ENCODE measurements at regions not wholly inside any gene's neighbourhood (a gene's known extent, or its start where the extent isn't known, plus 50 kb on each side); places are given as distances from the start of the nearest gene placed in this dataset.
A peak's percentile ranks its signal among the peaks of the same experiment; 100 is the strongest.

GRCh38 chr15:59838900-59839299 is 149.8 kb upstream of the BNIP2 start:
- Mint-ChIP-seq H3K9me3 (ENCODE audit: low read depth) (peaks cover 4% of the 10 kb centered on the region), H3K36me3 (no peaks in the 10 kb centered on the region), H3K4me1 (peaks cover 44% of the 10 kb centered on the region), H3K4me3 (no peak overlapping the region), H3K27me3 (peaks cover 14% of the 10 kb centered on the region), H3K27ac (peak overlapping the region; percentile 73)
- peak; percentile 12 for ATAC-seq
- CTCF ChIA-PET, result no interaction called here
- no peak for DNase-seq

- H3K27me3 Mint-ChIP-seq, result peaks cover 4% of the 10 kb centered on the region
- no peaks in the 10 kb centered on the region for H3K36me3 Mint-ChIP-seq
- H3K4me3 Mint-ChIP-seq, result no peak overlapping the region
- no peak overlapping the region for H3K27ac Mint-ChIP-seq
- no peaks in the 10 kb centered on the region for H3K9me3 Mint-ChIP-seq (ENCODE audit: low read depth)
- H3K4me1 Mint-ChIP-seq, result peaks cover 47% of the 10 kb centered on the region
- DNase-seq, result no peak
- CTCF ChIA-PET, result interaction anchor here (1.3 kb wide), 1 partner anchor 14 kb away, joined by 3 read pairs; no protein-coding TSS in a partner anchor
- no peak for ATAC-seq
Measured at GRCh38 chr15:59835776-59836175, 146.7 kb upstream of the BNIP2 start.

GRCh38 chr15:59834528-59834927 is 145.4 kb upstream of the BNIP2 start:
- H3K4me1 Mint-ChIP-seq, result peaks cover 45% of the 10 kb centered on the region
- ATAC-seq, result no peak
- DNase-seq, result no peak
- H3K9me3 Mint-ChIP-seq (ENCODE audit: low read depth), result no peaks in the 10 kb centered on the region
- no peak overlapping the region for H3K27ac Mint-ChIP-seq
- peaks cover 4% of the 10 kb centered on the region for H3K27me3 Mint-ChIP-seq
- no peak overlapping the region for H3K4me3 Mint-ChIP-seq
- CTCF ChIA-PET, result interaction anchor here (1.0 to 1.3 kb wide), 3 partner anchors 13 to 170 kb away, joined by 3 read pairs; no protein-coding TSS in a partner anchor
- H3K36me3 Mint-ChIP-seq, result no peaks in the 10 kb centered on the region

GRCh38 chr15:59833366-59833765 is 144.2 kb upstream of the BNIP2 start:
- peaks cover 36% of the 10 kb centered on the region for H3K4me1 Mint-ChIP-seq
- H3K9me3 Mint-ChIP-seq (ENCODE audit: low read depth), result no peaks in the 10 kb centered on the region
- no peak overlapping the region for H3K27ac Mint-ChIP-seq
- CTCF ChIA-PET, result interaction anchor here (1.2 kb wide), 1 partner anchor 30 kb away, joined by 3 read pairs; no protein-coding TSS in a partner anchor
- no peak overlapping the region for H3K4me3 Mint-ChIP-seq
- DNase-seq (no peak), ATAC-seq (no peak)
- H3K36me3 Mint-ChIP-seq, result no peaks in the 10 kb centered on the region
- peaks cover 6% of the 10 kb centered on the region for H3K27me3 Mint-ChIP-seq

- CTCF ChIA-PET, result interaction anchor here (0.7 kb wide), 2 partner anchors 15 to 344 kb away, joined by 3 to 4 read pairs; no protein-coding TSS in a partner anchor
- DNase-seq (no peak), ATAC-seq (no peak)
- Mint-ChIP-seq H3K27me3 (peaks cover 2% of the 10 kb centered on the region), H3K4me3 (no peak overlapping the region), H3K4me1 (peaks cover 20% of the 10 kb centered on the region), H3K9me3 (ENCODE audit: low read depth) (no peaks in the 10 kb centered on the region), H3K27ac (no peak overlapping the region), H3K36me3 (no peaks in the 10 kb centered on the region)
Measured at GRCh38 chr15:59830873-59831272, 141.8 kb upstream of the BNIP2 start.

GRCh38 chr15:59830098-59830497 is 141.0 kb upstream of the BNIP2 start:
- ATAC-seq (no peak), DNase-seq (no peak)
- Mint-ChIP-seq H3K27ac (no peak overlapping the region), H3K9me3 (ENCODE audit: low read depth) (no peaks in the 10 kb centered on the region), H3K4me3 (no peak overlapping the region), H3K4me1 (peaks cover 15% of the 10 kb centered on the region), H3K36me3 (no peaks in the 10 kb centered on the region), H3K27me3 (peaks cover 2% of the 10 kb centered on the region)
- CTCF ChIA-PET, result no interaction called here

GRCh38 chr15:59828861-59829260 is 139.7 kb upstream of the BNIP2 start:
- no peak overlapping the region for H3K4me3 Mint-ChIP-seq
- peaks cover 3% of the 10 kb centered on the region for H3K4me1 Mint-ChIP-seq
- no peak overlapping the region for H3K27ac Mint-ChIP-seq
- CTCF ChIA-PET, result interaction anchor here (1.0 kb wide), 1 partner anchor 26 kb away, joined by 3 read pairs; no protein-coding TSS in a partner anchor
- DNase-seq (no peak), ATAC-seq (no peak)
- peaks cover 3% of the 10 kb centered on the region for H3K27me3 Mint-ChIP-seq
- H3K36me3 Mint-ChIP-seq, result no peaks in the 10 kb centered on the region
- H3K9me3 Mint-ChIP-seq (ENCODE audit: low read depth), result no peaks in the 10 kb centered on the region

GRCh38 chr15:59828263-59828662 is 139.1 kb upstream of the BNIP2 start:
- ATAC-seq (no peak), DNase-seq (no peak)
- H3K36me3 Mint-ChIP-seq, result no peaks in the 10 kb centered on the region
- no peaks in the 10 kb centered on the region for H3K9me3 Mint-ChIP-seq (ENCODE audit: low read depth)
- peaks cover 8% of the 10 kb centered on the region for H3K27me3 Mint-ChIP-seq
- CTCF ChIA-PET, result interaction anchor here (0.7 to 1.0 kb wide), 2 partner anchors 25 to 350 kb away, joined by 3 read pairs; no protein-coding TSS in a partner anchor
- H3K27ac Mint-ChIP-seq, result no peak overlapping the region
- no peak overlapping the region for H3K4me3 Mint-ChIP-seq
- no peaks in the 10 kb centered on the region for H3K4me1 Mint-ChIP-seq

- DNase-seq (no peak), ATAC-seq (no peak)
- CTCF ChIA-PET, result no interaction called here
- Mint-ChIP-seq H3K36me3 (peaks cover 1% of the 10 kb centered on the region), H3K27ac (no peak overlapping the region), H3K27me3 (peaks cover 15% of the 10 kb centered on the region), H3K4me3 (no peak overlapping the region), H3K9me3 (ENCODE audit: low read depth) (no peaks in the 10 kb centered on the region), H3K4me1 (no peaks in the 10 kb centered on the region)
Measured at GRCh38 chr15:59825901-59826300, 136.8 kb upstream of the BNIP2 start.

GRCh38 chr15:59821286-59821685 is 132.2 kb upstream of the BNIP2 start:
- Mint-ChIP-seq H3K27me3 (peaks cover 38% of the 10 kb centered on the region), H3K9me3 (ENCODE audit: low read depth) (no peaks in the 10 kb centered on the region), H3K36me3 (peaks cover 1% of the 10 kb centered on the region), H3K4me3 (no peak overlapping the region), H3K27ac (no peak overlapping the region), H3K4me1 (peaks cover 4% of the 10 kb centered on the region)
- DNase-seq (no peak), ATAC-seq (no peak)
- CTCF ChIA-PET, result interaction anchor here (1.7 kb wide), 1 partner anchor 14 kb away, joined by 3 read pairs; no protein-coding TSS in a partner anchor

GRCh38 chr15:59819092-59819491 is 130.0 kb upstream of the BNIP2 start:
- Mint-ChIP-seq H3K27ac (no peak overlapping the region), H3K27me3 (peaks cover 38% of the 10 kb centered on the region), H3K4me1 (peaks cover 15% of the 10 kb centered on the region), H3K9me3 (ENCODE audit: low read depth) (no peaks in the 10 kb centered on the region), H3K36me3 (peaks cover 1% of the 10 kb centered on the region), H3K4me3 (no peak overlapping the region)
- CTCF ChIA-PET, result no interaction called here
- DNase-seq (no peak), ATAC-seq (no peak)

- CTCF ChIA-PET, result no interaction called here
- Mint-ChIP-seq H3K27me3 (peaks cover 37% of the 10 kb centered on the region), H3K27ac (no peak overlapping the region), H3K4me3 (no peak overlapping the region), H3K9me3 (ENCODE audit: low read depth) (no peaks in the 10 kb centered on the region), H3K4me1 (peaks cover 18% of the 10 kb centered on the region), H3K36me3 (peaks cover 1% of the 10 kb centered on the region)
- ATAC-seq (no peak), DNase-seq (no peak)
Measured at GRCh38 chr15:59818336-59818735, 129.2 kb upstream of the BNIP2 start.

- Mint-ChIP-seq H3K4me1 (peaks cover 18% of the 10 kb centered on the region), H3K27ac (no peak overlapping the region), H3K27me3 (peaks cover 35% of the 10 kb centered on the region), H3K36me3 (peaks cover 1% of the 10 kb centered on the region), H3K9me3 (ENCODE audit: low read depth) (no peaks in the 10 kb centered on the region), H3K4me3 (no peak overlapping the region)
- CTCF ChIA-PET, result no interaction called here
- ATAC-seq (no peak), DNase-seq (no peak)
Measured at GRCh38 chr15:59817834-59818233, 128.7 kb upstream of the BNIP2 start.

- peaks cover 35% of the 10 kb centered on the region for H3K27me3 Mint-ChIP-seq
- no peak for DNase-seq
- H3K9me3 Mint-ChIP-seq (ENCODE audit: low read depth), result no peaks in the 10 kb centered on the region
- no peak overlapping the region for H3K4me3 Mint-ChIP-seq
- H3K27ac Mint-ChIP-seq, result no peak overlapping the region
- H3K4me1 Mint-ChIP-seq, result peaks cover 18% of the 10 kb centered on the region
- peaks cover 1% of the 10 kb centered on the region for H3K36me3 Mint-ChIP-seq
- ATAC-seq, result no peak
- CTCF ChIA-PET, result no interaction called here
Measured at GRCh38 chr15:59817053-59817452, 127.9 kb upstream of the BNIP2 start.

GRCh38 chr15:59814409-59814808 is 125.3 kb upstream of the BNIP2 start:
- H3K27ac Mint-ChIP-seq, result no peak overlapping the region

More at GRCh38 chr15:59814409-59814808, 125.3 kb upstream of the BNIP2 start:
- H3K9me3 Mint-ChIP-seq (ENCODE audit: low read depth), result no peaks in the 10 kb centered on the region
- peaks cover 14% of the 10 kb centered on the region for H3K4me1 Mint-ChIP-seq
- peaks cover 27% of the 10 kb centered on the region for H3K27me3 Mint-ChIP-seq
- DNase-seq (no peak), ATAC-seq (peak; percentile 49)
- CTCF ChIA-PET, result no interaction called here
- no peak overlapping the region for H3K4me3 Mint-ChIP-seq
- no peaks in the 10 kb centered on the region for H3K36me3 Mint-ChIP-seq

Data from activated CD8-positive, alpha-beta memory T cell treated with anti-CD3 and anti-CD28 coated beads, Interleukin-2, amount 10 ng/mL, durations not matched to agents 7 days and 5 days (primary cell).